GM12865 (cell line): ENCODE measurements at regions not wholly inside any gene's neighbourhood (a gene's known extent, or its start where the extent isn't known, plus 50 kb on each side); places are given as distances from the start of the nearest gene placed in this dataset.

Experiments
- DNase-seq: peaks from one replicate; pipeline ENCODE4 v3.0.0; 2010; ENCODE audit warnings: low read depth
- H3K4me3 ChIP-seq: 2 replicates; pipeline ENCODE4 v1.5.1; 2011; ENCODE audit warnings: mild to moderate bottlenecking, low read depth, low read length, control low read depth
- CTCF ChIP-seq: IDR thresholded peaks from 2 replicates; pipeline ENCODE4 v1.5.1; 2011; ENCODE audit warnings: low read length, control low read depth, low read depth, inconsistent platforms; ENCODE audit not compliant: insufficient read depth; ENCODE audit errors: missing control alignments

- no peak overlapping the region for H3K4me3 ChIP-seq
- TF ChIP-seq CTCF: no peak
- DNase-seq: no peak
Measured at GRCh38 chr10:10198363-10198762, 819.3 kb upstream of the CELF2 start.

GRCh38 chr10:10204415-10204814, 813.3 kb upstream of the CELF2 start:
- no peak for DNase-seq
- H3K4me3 ChIP-seq: no peak overlapping the region
- TF ChIP-seq CTCF: no peak

GRCh38 chr10:10205906-10206305, 811.8 kb upstream of the CELF2 start:
- TF ChIP-seq CTCF: no peak
- no peak overlapping the region for H3K4me3 ChIP-seq
- no peak for DNase-seq

- no peak for DNase-seq
- TF ChIP-seq CTCF: no peak
- H3K4me3 ChIP-seq: no peak overlapping the region
Measured at GRCh38 chr10:10207538-10207937, 810.1 kb upstream of the CELF2 start.

- DNase-seq: no peak
- no peak for TF ChIP-seq CTCF
- no peak overlapping the region for H3K4me3 ChIP-seq
Measured at GRCh38 chr10:10208196-10208595, 809.5 kb upstream of the CELF2 start.

- peak; percentile 76 for DNase-seq
- TF ChIP-seq CTCF: no peak
- H3K4me3 ChIP-seq: no peak overlapping the region
Measured at GRCh38 chr10:10209167-10209566, 808.5 kb upstream of the CELF2 start.

- DNase-seq: no peak
- no peak overlapping the region for H3K4me3 ChIP-seq
- no peak for TF ChIP-seq CTCF
Measured at GRCh38 chr10:10211409-10211808, 806.3 kb upstream of the CELF2 start.
